ENCODE measurements at regions not wholly inside any gene's neighbourhood (a gene's known extent, or its start where the extent isn't known, plus 50 kb on each side); places are given as distances from the start of the nearest gene placed in this dataset.

DNA sequence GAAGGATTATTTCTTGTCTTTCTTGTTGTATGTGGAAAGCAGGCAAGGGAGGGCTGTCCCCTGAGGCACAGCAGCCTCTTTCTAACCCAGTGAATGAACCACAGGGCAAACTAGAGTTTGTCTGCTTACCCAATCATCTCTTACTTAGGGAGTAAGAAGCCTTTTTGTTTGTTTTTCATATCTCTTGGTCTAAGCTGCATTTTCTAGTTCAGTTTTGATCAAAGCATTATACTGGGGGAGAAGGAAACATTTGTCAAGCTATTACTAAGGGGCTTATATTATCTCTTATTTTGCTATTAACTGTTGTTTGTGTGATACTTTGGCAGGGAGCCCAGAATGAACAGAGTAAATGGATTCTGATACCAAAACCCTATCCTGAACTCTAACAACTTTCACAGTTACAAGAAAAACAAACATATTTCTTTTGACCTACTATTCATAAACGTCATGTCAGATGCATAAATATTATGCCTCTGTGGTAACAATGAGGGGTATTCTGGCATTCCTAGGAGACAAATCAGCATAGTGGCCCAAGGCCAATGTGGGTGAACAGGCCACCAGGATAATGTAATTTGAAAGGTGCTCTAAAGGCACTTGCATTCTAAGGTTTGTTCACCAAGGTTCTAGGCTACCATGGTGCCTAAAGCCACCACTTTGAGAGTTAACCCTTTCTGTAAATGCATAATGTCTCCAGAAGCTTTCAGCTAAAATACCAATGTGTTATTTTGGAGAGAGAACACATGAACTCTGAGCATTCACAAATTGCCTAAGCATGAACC lies 271.6 kb upstream of the ZPLD1 start:
- POLR2A ChIA-PET = interaction anchor here (0.7 kb wide), 1 partner anchor 314 kb away, joined by 3 read pairs; the partner anchor contains the start of gene NFKBIZ
- no peak for ATAC-seq

More for the DNA sequence above, 271.6 kb upstream of the ZPLD1 start:
- ChIA-PET CTCF (interaction anchor here (1.1 kb wide), 1 partner anchor 22 kb away, joined by 3 read pairs; no protein-coding TSS in a partner anchor), RAD21 (ENCODE audit: low non-redundant PET in 1 of 2, low total read pairs in 2 of 2, uncharacterized antibody in 2 of 2, unreplicated experiment in 2 of 2) (no interaction called here)
- no peak overlapping the region for H2AFZ ChIP-seq (ENCODE audit: low read depth, low read length, poor library complexity, severe bottlenecking)
- no peaks in the 10 kb centered on the region for H4K20me1 ChIP-seq (ENCODE audit: insufficient read depth)
- no peak overlapping the region for H3K9ac ChIP-seq (ENCODE audit: low read length)
- no peak overlapping the region for H3K4me3 ChIP-seq (replicated peaks in 1 of 2; ENCODE audit: low read depth in 1 of 2, low read length in 2 of 2)
- BruUV-seq (replicated peaks) = no TSS peak
- H3K9me3 ChIP-seq (ENCODE audit: control insufficient read depth in 1 of 2, insufficient read depth in 1 of 2, low read depth in 1 of 2, low read length in 2 of 2) = no peaks in the 10 kb centered on the region
- no peak for DNase-seq (ENCODE audit: low read depth, low spot score)
- H3K36me3 ChIP-seq (ENCODE audit: control insufficient read depth in 1 of 2, insufficient read depth in 2 of 2, low read length in 2 of 2) = no peaks in the 10 kb centered on the region
- intact Hi-C loops (cut with micrococcal nuclease) = no loop called here
- no peak overlapping the region for H3K27ac ChIP-seq (ENCODE audit: low read depth, low read length)
- no peak for TF ChIP-seq FOSL1 (IDR thresholded peaks at IDR 0.05; ENCODE audit: low read depth)
- no peak for TF ChIP-seq EZH2 (IDR thresholded peaks at IDR 0.05)
- TF ChIP-seq EZH2phosphoT487 (IDR thresholded peaks at IDR 0.05; ENCODE audit: borderline replicate concordance) = no peak
- TF ChIP-seq, protein P1, sequence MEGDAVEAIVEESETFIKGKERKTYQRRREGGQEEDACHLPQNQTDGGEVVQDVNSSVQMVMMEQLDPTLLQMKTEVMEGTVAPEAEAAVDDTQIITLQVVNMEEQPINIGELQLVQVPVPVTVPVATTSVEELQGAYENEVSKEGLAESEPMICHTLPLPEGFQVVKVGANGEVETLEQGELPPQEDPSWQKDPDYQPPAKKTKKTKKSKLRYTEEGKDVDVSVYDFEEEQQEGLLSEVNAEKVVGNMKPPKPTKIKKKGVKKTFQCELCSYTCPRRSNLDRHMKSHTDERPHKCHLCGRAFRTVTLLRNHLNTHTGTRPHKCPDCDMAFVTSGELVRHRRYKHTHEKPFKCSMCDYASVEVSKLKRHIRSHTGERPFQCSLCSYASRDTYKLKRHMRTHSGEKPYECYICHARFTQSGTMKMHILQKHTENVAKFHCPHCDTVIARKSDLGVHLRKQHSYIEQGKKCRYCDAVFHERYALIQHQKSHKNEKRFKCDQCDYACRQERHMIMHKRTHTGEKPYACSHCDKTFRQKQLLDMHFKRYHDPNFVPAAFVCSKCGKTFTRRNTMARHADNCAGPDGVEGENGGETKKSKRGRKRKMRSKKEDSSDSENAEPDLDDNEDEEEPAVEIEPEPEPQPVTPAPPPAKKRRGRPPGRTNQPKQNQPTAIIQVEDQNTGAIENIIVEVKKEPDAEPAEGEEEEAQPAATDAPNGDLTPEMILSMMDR (IDR thresholded peaks at IDR 0.05 in 2 of 3, conservative IDR thresholded peaks at IDR 0.05 in 1 of 3; ENCODE audit: borderline replicate concordance in 1 of 3, insufficient read depth in 1 of 3, low read depth in 2 of 3, low read length in 2 of 3) = no peak
- TF ChIP-seq RAD21 (IDR thresholded peaks at IDR 0.05; ENCODE audit: low read depth) = no peak
- no peak for TF ChIP-seq POLR2A (IDR thresholded peaks at IDR 0.05; ENCODE audit: borderline replicate concordance, extremely low read depth, insufficient read depth, insufficient read length)
- no peak for TF ChIP-seq CEBPB (IDR thresholded peaks at IDR 0.05; ENCODE audit: low read depth)
- TF ChIP-seq EGR1 (IDR thresholded peaks at IDR 0.05; ENCODE audit: low read depth) = no peak
- TF ChIP-seq, protein P2, sequence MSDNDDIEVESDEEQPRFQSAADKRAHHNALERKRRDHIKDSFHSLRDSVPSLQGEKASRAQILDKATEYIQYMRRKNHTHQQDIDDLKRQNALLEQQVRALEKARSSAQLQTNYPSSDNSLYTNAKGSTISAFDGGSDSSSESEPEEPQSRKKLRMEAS (IDR thresholded peaks at IDR 0.05) = no peak
- no peak for TF ChIP-seq CBX3 (IDR thresholded peaks at IDR 0.05; ENCODE audit: low read depth)
- TF ChIP-seq SIN3A (IDR thresholded peaks at IDR 0.05; ENCODE audit: low read depth) = no peak
- no peak for TF ChIP-seq ZFX (IDR thresholded peaks at IDR 0.05)
- TF ChIP-seq ELF1 (IDR thresholded peaks at IDR 0.05; ENCODE audit: borderline replicate concordance, low read depth) = no peak
- H3K4me2 ChIP-seq (ENCODE audit: low read length) = no peak overlapping the region
- no peaks in the 10 kb centered on the region for H3K79me2 ChIP-seq (ENCODE audit: insufficient read depth, low read length)
- H3K9me2 ChIP-seq (ENCODE audit: insufficient read depth) = no peaks in the 10 kb centered on the region
- no peaks in the 10 kb centered on the region for H3K4me1 ChIP-seq (ENCODE audit: control insufficient read depth in 1 of 2, insufficient read depth in 2 of 2, low read length in 2 of 2)
- H3K27me3 ChIP-seq (ENCODE audit: insufficient read depth, low read length) = no peaks in the 10 kb centered on the region

All from HCT116 (cell line).